HG03064 (cell line): ENCODE measurements at regions not wholly inside any gene's neighbourhood (a gene's known extent, or its start where the extent isn't known, plus 50 kb on each side); places are given as distances from the start of the nearest gene placed in this dataset.
A peak's percentile ranks its signal among the peaks of the same experiment; 100 is the strongest.

ENCODE experiments used
- ATAC-seq: cut with Tn5 transposase; IDR thresholded peaks from one replicate; pipeline ENCODE4 v1.9.1; 2021; ENCODE audit warnings: low read depth; ENCODE audit not compliant: unreplicated experiment

GRCh38 chr9:7363777-7364477 is 435.7 kb downstream of the DMAC1 start:
- ATAC-seq, result no peak

- ATAC-seq, result no peak
Measured at GRCh38 chr9:7360513-7360912, 439.1 kb downstream of the DMAC1 start.

- ATAC-seq, result no peak
Measured at GRCh38 chr9:7358876-7359275, 440.7 kb downstream of the DMAC1 start.

GRCh38 chr9:7354704-7355103 is 444.9 kb downstream of the DMAC1 start:
- no peak for ATAC-seq

- no peak for ATAC-seq
Measured at GRCh38 chr9:7348692-7349091, 450.9 kb downstream of the DMAC1 start.

GRCh38 chr9:7347556-7347955 is 452.0 kb downstream of the DMAC1 start:
- ATAC-seq, result no peak

GRCh38 chr9:7346144-7346543 is 453.4 kb downstream of the DMAC1 start:
- ATAC-seq, result no peak

- ATAC-seq, result peak; percentile 33
Measured at GRCh38 chr9:7342736-7343135, 456.8 kb downstream of the DMAC1 start.

GRCh38 chr9:7342229-7342628 is 457.3 kb downstream of the DMAC1 start:
- peak; percentile 80 for ATAC-seq

- ATAC-seq, result no peak
Measured at GRCh38 chr9:7341571-7341970, 458.0 kb downstream of the DMAC1 start.

GRCh38 chr9:7340451-7340850 is 459.1 kb downstream of the DMAC1 start:
- ATAC-seq, result no peak

- no peak for ATAC-seq
Measured at GRCh38 chr9:7338586-7339281, 460.8 kb downstream of the DMAC1 start.

GRCh38 chr9:7336356-7337065 is 463.1 kb downstream of the DMAC1 start:
- no peak for ATAC-seq

GRCh38 chr9:7333719-7334118 is 465.9 kb downstream of the DMAC1 start:
- ATAC-seq, result no peak

- no peak for ATAC-seq
Measured at GRCh38 chr9:7332780-7333179, 466.8 kb downstream of the DMAC1 start.

GRCh38 chr9:7328453-7328852 is 471.1 kb downstream of the DMAC1 start:
- no peak for ATAC-seq

GRCh38 chr9:7325995-7326394 is 473.6 kb downstream of the DMAC1 start:
- no peak for ATAC-seq

GRCh38 chr9:7324152-7324598 is 475.4 kb downstream of the DMAC1 start:
- no peak for ATAC-seq

- ATAC-seq, result no peak
Measured at GRCh38 chr9:7320841-7321240, 478.7 kb downstream of the DMAC1 start.

- no peak for ATAC-seq
Measured at GRCh38 chr9:7320139-7320538, 479.4 kb downstream of the DMAC1 start.

GRCh38 chr9:7318920-7319319 is 480.7 kb downstream of the DMAC1 start:
- ATAC-seq, result no peak

- ATAC-seq, result no peak
Measured at GRCh38 chr9:7316967-7317366, 482.6 kb downstream of the DMAC1 start.
